ENCODE measurements at regions not wholly inside any gene's neighbourhood (a gene's known extent, or its start where the extent isn't known, plus 50 kb on each side); places are given as distances from the start of the nearest gene placed in this dataset.

GRCh38 chr1:82464362-82465001, 663.7 kb downstream of the ADGRL2 start:
- TF ChIP-seq POLR2AphosphoS5 (IDR thresholded peaks at IDR 0.05; ENCODE audit: borderline replicate concordance, low read depth, low read length) (no peak), EZH2 (IDR thresholded peaks at IDR 0.05) (no peak), FOXP2 (optimal IDR thresholded peaks at IDR 0.05; ENCODE audit: control extremely low read depth, extremely low read length, insufficient read depth) (no peak)
- Histone ChIP-seq H3K27ac (no peak overlapping the region), H3K9ac (ENCODE audit: insufficient read length) (no peak overlapping the region), H3K9me3 (ENCODE audit: low read depth, low read length) (no peaks in the 10 kb centered on the region), H3K36me3 (ENCODE audit: insufficient read depth, low read length) (no peaks in the 10 kb centered on the region), H3K4me3 (no peak overlapping the region)
- no peak for DNase-seq (ENCODE audit: low read depth, low spot score)

- no peaks in the 10 kb centered on the region for H3K9me3 ChIP-seq (ENCODE audit: low read depth, low read length)
- DNase-seq (ENCODE audit: low read depth, low spot score) = no peak
- no peak overlapping the region for H3K27ac ChIP-seq
- H3K4me3 ChIP-seq = no peak overlapping the region
- no peaks in the 10 kb centered on the region for H3K36me3 ChIP-seq (ENCODE audit: insufficient read depth, low read length)
- no peak for TF ChIP-seq FOXP2 (optimal IDR thresholded peaks at IDR 0.05; ENCODE audit: control extremely low read depth, extremely low read length, insufficient read depth)
- TF ChIP-seq POLR2AphosphoS5 (IDR thresholded peaks at IDR 0.05; ENCODE audit: borderline replicate concordance, low read depth, low read length) = no peak
- no peak for TF ChIP-seq EZH2 (IDR thresholded peaks at IDR 0.05)
- no peak overlapping the region for H3K9ac ChIP-seq (ENCODE audit: insufficient read length)
Measured at GRCh38 chr1:82463951-82464350, 663.2 kb downstream of the ADGRL2 start.

- no peak for DNase-seq (ENCODE audit: low read depth, low spot score)
- no peak overlapping the region for H3K9ac ChIP-seq (ENCODE audit: insufficient read length)
- TF ChIP-seq EZH2 (IDR thresholded peaks at IDR 0.05) (no peak), POLR2AphosphoS5 (IDR thresholded peaks at IDR 0.05; ENCODE audit: borderline replicate concordance, low read depth, low read length) (no peak), FOXP2 (optimal IDR thresholded peaks at IDR 0.05; ENCODE audit: control extremely low read depth, extremely low read length, insufficient read depth) (no peak)
- H3K27ac ChIP-seq = no peak overlapping the region
- H3K4me3 ChIP-seq = no peak overlapping the region
- no peaks in the 10 kb centered on the region for H3K9me3 ChIP-seq (ENCODE audit: low read depth, low read length)
- H3K36me3 ChIP-seq (ENCODE audit: insufficient read depth, low read length) = no peaks in the 10 kb centered on the region
Measured at GRCh38 chr1:82462366-82462765, 661.6 kb downstream of the ADGRL2 start.

GRCh38 chr1:82455342-82455741, 654.6 kb downstream of the ADGRL2 start:
- Histone ChIP-seq H3K9me3 (ENCODE audit: low read depth, low read length) (no peaks in the 10 kb centered on the region), H3K4me3 (no peak overlapping the region), H3K27ac (no peak overlapping the region), H3K36me3 (ENCODE audit: insufficient read depth, low read length) (no peaks in the 10 kb centered on the region), H3K9ac (ENCODE audit: insufficient read length) (no peak overlapping the region)
- TF ChIP-seq FOXP2 (optimal IDR thresholded peaks at IDR 0.05; ENCODE audit: control extremely low read depth, extremely low read length, insufficient read depth) = no peak
- TF ChIP-seq EZH2 (IDR thresholded peaks at IDR 0.05) = no peak
- TF ChIP-seq POLR2AphosphoS5 (IDR thresholded peaks at IDR 0.05; ENCODE audit: borderline replicate concordance, low read depth, low read length) = no peak
- no peak for DNase-seq (ENCODE audit: low read depth, low spot score)

- Histone ChIP-seq H3K9me3 (ENCODE audit: low read depth, low read length) (no peaks in the 10 kb centered on the region), H3K4me3 (no peak overlapping the region), H3K27ac (no peak overlapping the region), H3K36me3 (ENCODE audit: insufficient read depth, low read length) (no peaks in the 10 kb centered on the region), H3K9ac (ENCODE audit: insufficient read length) (no peak overlapping the region)
- DNase-seq (ENCODE audit: low read depth, low spot score) = no peak
- TF ChIP-seq EZH2 (IDR thresholded peaks at IDR 0.05) (no peak), FOXP2 (optimal IDR thresholded peaks at IDR 0.05; ENCODE audit: control extremely low read depth, extremely low read length, insufficient read depth) (no peak), POLR2AphosphoS5 (IDR thresholded peaks at IDR 0.05; ENCODE audit: borderline replicate concordance, low read depth, low read length) (no peak)
Measured at GRCh38 chr1:82454431-82454830, 653.7 kb downstream of the ADGRL2 start.

- TF ChIP-seq EZH2 (IDR thresholded peaks at IDR 0.05) (no peak), POLR2AphosphoS5 (IDR thresholded peaks at IDR 0.05; ENCODE audit: borderline replicate concordance, low read depth, low read length) (no peak), FOXP2 (optimal IDR thresholded peaks at IDR 0.05; ENCODE audit: control extremely low read depth, extremely low read length, insufficient read depth) (no peak)
- H3K9me3 ChIP-seq (ENCODE audit: low read depth, low read length) = no peaks in the 10 kb centered on the region
- no peak overlapping the region for H3K4me3 ChIP-seq
- no peaks in the 10 kb centered on the region for H3K36me3 ChIP-seq (ENCODE audit: insufficient read depth, low read length)
- DNase-seq (ENCODE audit: low read depth, low spot score) = no peak
- no peak overlapping the region for H3K9ac ChIP-seq (ENCODE audit: insufficient read length)
- H3K27ac ChIP-seq = no peak overlapping the region
Measured at GRCh38 chr1:82453511-82454185, 652.9 kb downstream of the ADGRL2 start.

GRCh38 chr1:82452096-82452495, 651.4 kb downstream of the ADGRL2 start:
- H3K9ac ChIP-seq (ENCODE audit: insufficient read length) = no peak overlapping the region
- no peak overlapping the region for H3K4me3 ChIP-seq
- H3K9me3 ChIP-seq (ENCODE audit: low read depth, low read length) = no peaks in the 10 kb centered on the region
- TF ChIP-seq EZH2 (IDR thresholded peaks at IDR 0.05) = no peak
- TF ChIP-seq FOXP2 (optimal IDR thresholded peaks at IDR 0.05; ENCODE audit: control extremely low read depth, extremely low read length, insufficient read depth) = no peak
- no peak for TF ChIP-seq POLR2AphosphoS5 (IDR thresholded peaks at IDR 0.05; ENCODE audit: borderline replicate concordance, low read depth, low read length)
- no peaks in the 10 kb centered on the region for H3K36me3 ChIP-seq (ENCODE audit: insufficient read depth, low read length)
- no peak for DNase-seq (ENCODE audit: low read depth, low spot score)
- H3K27ac ChIP-seq = no peak overlapping the region

- no peak overlapping the region for H3K4me3 ChIP-seq
- H3K27ac ChIP-seq = no peak overlapping the region
- no peaks in the 10 kb centered on the region for H3K36me3 ChIP-seq (ENCODE audit: insufficient read depth, low read length)
- H3K9ac ChIP-seq (ENCODE audit: insufficient read length) = no peak overlapping the region
- no peaks in the 10 kb centered on the region for H3K9me3 ChIP-seq (ENCODE audit: low read depth, low read length)
- TF ChIP-seq POLR2AphosphoS5 (IDR thresholded peaks at IDR 0.05; ENCODE audit: borderline replicate concordance, low read depth, low read length) = no peak
- no peak for TF ChIP-seq EZH2 (IDR thresholded peaks at IDR 0.05)
- no peak for TF ChIP-seq FOXP2 (optimal IDR thresholded peaks at IDR 0.05; ENCODE audit: control extremely low read depth, extremely low read length, insufficient read depth)
- no peak for DNase-seq (ENCODE audit: low read depth, low spot score)
Measured at GRCh38 chr1:82451191-82451590, 650.5 kb downstream of the ADGRL2 start.

Data from SK-N-MC (cell line).